Muscle of leg (tissue), 3 donors: ENCODE measurements at regions not wholly inside any gene's neighbourhood (a gene's known extent, or its start where the extent isn't known, plus 50 kb on each side); places are given as distances from the start of the nearest gene placed in this dataset.
"Not testable (repeated sequence)": the region's sequence is repeated elsewhere in the genome, so short reads cannot be mapped to it uniquely, and the experiment has no call there.

Source experiments
- DNase-seq: peaks from one replicate; pipeline ENCODE4 v3.0.0; 2013
- H3K27ac ChIP-seq: one replicate; pipeline ENCODE4 v1.5.1; 2013; ENCODE audit warnings: mild to moderate bottlenecking, low read length, control low read depth
- H3K27me3 ChIP-seq: one replicate; pipeline ENCODE4 v1.6.1; 2013; ENCODE audit warnings: low read length; ENCODE audit not compliant: control insufficient read depth, insufficient read depth
- H3K36me3 ChIP-seq: one replicate; pipeline ENCODE4 v1.6.1; 2013; ENCODE audit warnings: low read length; ENCODE audit not compliant: control insufficient read depth, insufficient read depth
- H3K4me1 ChIP-seq: one replicate; pipeline ENCODE4 v1.6.1; 2013; ENCODE audit warnings: low read length; ENCODE audit not compliant: control insufficient read depth, insufficient read depth
- H3K4me3 ChIP-seq: one replicate; pipeline ENCODE4 v1.5.1; 2013; ENCODE audit warnings: low read length, control low read depth
- H3K9me3 ChIP-seq: replicated peaks from 2 replicates; pipeline ENCODE4 v1.6.1; 2013; ENCODE audit warnings: low read depth, low read length; ENCODE audit not compliant: control insufficient read depth
- WGBS: methylation state at CpG from one replicate; pipeline ENCODE4 v1.1.5; 2013; ENCODE audit warnings: missing lambda C conversion rate; ENCODE audit not compliant: insufficient coverage; 5-methylcytosine and 5-hydroxymethylcytosine counted together

- no peaks in the 10 kb centered on the region for H3K9me3 ChIP-seq
- no peaks in the 10 kb centered on the region for H3K4me1 ChIP-seq
- H3K36me3 ChIP-seq, result no peaks in the 10 kb centered on the region
- no peak overlapping the region for H3K4me3 ChIP-seq
- no peaks in the 10 kb centered on the region for H3K27me3 ChIP-seq
- no peak overlapping the region for H3K27ac ChIP-seq
- DNase-seq, result no peak
- WGBS, result no CpG with 5 or more reads among the region's 3 CpGs
Measured at GRCh38 chr4:18441203-18441590, 419.6 kb upstream of the LCORL start.

GRCh38 chr4:18440527-18441202 lies 419.1 kb upstream of the LCORL start:
- Histone ChIP-seq H3K27me3 (no peaks in the 10 kb centered on the region), H3K36me3 (no peaks in the 10 kb centered on the region), H3K4me3 (no peak overlapping the region), H3K9me3 (no peaks in the 10 kb centered on the region), H3K4me1 (no peaks in the 10 kb centered on the region), H3K27ac (no peak overlapping the region)
- no peak for DNase-seq
- WGBS, result 27% methylated on average over 4 of the region's 7 CpGs

- H3K36me3 ChIP-seq, result no peaks in the 10 kb centered on the region
- no peaks in the 10 kb centered on the region for H3K27me3 ChIP-seq
- H3K4me3 ChIP-seq, result no peak overlapping the region
- no CpG with 5 or more reads among the region's 3 CpGs for WGBS
- no peak overlapping the region for H3K27ac ChIP-seq
- H3K4me1 ChIP-seq, result no peaks in the 10 kb centered on the region
- no peaks in the 10 kb centered on the region for H3K9me3 ChIP-seq
- no peak for DNase-seq
Measured at GRCh38 chr4:18439311-18439710, 417.8 kb upstream of the LCORL start.

GRCh38 chr4:18435781-18436180 lies 414.2 kb upstream of the LCORL start:
- no peak overlapping the region for H3K4me3 ChIP-seq
- DNase-seq, result no peak

GRCh38 chr4:18422685-18423084 lies 401.1 kb upstream of the LCORL start:
- H3K4me1 ChIP-seq, result no peaks in the 10 kb centered on the region
- WGBS, result 79% methylated on average over 4 of the region's 4 CpGs
- no peak overlapping the region for H3K4me3 ChIP-seq
- no peaks in the 10 kb centered on the region for H3K9me3 ChIP-seq
- no peak overlapping the region for H3K27ac ChIP-seq
- H3K27me3 ChIP-seq, result no peaks in the 10 kb centered on the region
- no peaks in the 10 kb centered on the region for H3K36me3 ChIP-seq
- no peak for DNase-seq

More at GRCh38 chr4:18435781-18436180, 414.2 kb upstream of the LCORL start:
- no peaks in the 10 kb centered on the region for H3K4me1 ChIP-seq
- no peaks in the 10 kb centered on the region for H3K36me3 ChIP-seq
- no peaks in the 10 kb centered on the region for H3K27me3 ChIP-seq
- H3K9me3 ChIP-seq, result no peaks in the 10 kb centered on the region
- no peak overlapping the region for H3K27ac ChIP-seq

GRCh38 chr4:18421519-18421918 lies 400.0 kb upstream of the LCORL start:
- no peak for DNase-seq
- no peak overlapping the region for H3K27ac ChIP-seq
- no peaks in the 10 kb centered on the region for H3K36me3 ChIP-seq
- H3K4me3 ChIP-seq, result no peak overlapping the region
- no CpG with 5 or more reads among the region's 2 CpGs for WGBS
- H3K27me3 ChIP-seq, result no peaks in the 10 kb centered on the region
- no peaks in the 10 kb centered on the region for H3K9me3 ChIP-seq
- no peaks in the 10 kb centered on the region for H3K4me1 ChIP-seq

GRCh38 chr4:18419780-18420179 lies 398.2 kb upstream of the LCORL start:
- Histone ChIP-seq H3K9me3 (no peaks in the 10 kb centered on the region), H3K4me3 (no peak overlapping the region), H3K27me3 (no peaks in the 10 kb centered on the region), H3K4me1 (no peaks in the 10 kb centered on the region), H3K36me3 (no peaks in the 10 kb centered on the region), H3K27ac (no peak overlapping the region)
- WGBS, result 81% methylated on average over 2 of the region's 3 CpGs
- no peak for DNase-seq

- DNase-seq, H3K4me3 ChIP-seq, H3K4me1 ChIP-seq, H3K27ac ChIP-seq, H3K27me3 ChIP-seq, H3K36me3 ChIP-seq, H3K9me3 ChIP-seq: not testable (repeated sequence)
- WGBS, result 91% methylated on average over 29 of the region's 51 CpGs
Measured at GRCh38 chr4:18418195-18418898, 396.8 kb upstream of the LCORL start.

GRCh38 chr4:18417651-18418050 lies 396.1 kb upstream of the LCORL start:
- not testable (repeated sequence) for DNase-seq, H3K27ac ChIP-seq, H3K9me3 ChIP-seq, H3K4me1 ChIP-seq, H3K36me3 ChIP-seq, H3K27me3 ChIP-seq, H3K4me3 ChIP-seq
- WGBS, result 93% methylated on average over 11 of the region's 15 CpGs

- WGBS, result 40% methylated on average over 1 of the region's 1 CpG
- no peaks in the 10 kb centered on the region for H3K9me3 ChIP-seq
- H3K27me3 ChIP-seq, result no peaks in the 10 kb centered on the region
- no peak overlapping the region for H3K4me3 ChIP-seq
- H3K36me3 ChIP-seq, result no peaks in the 10 kb centered on the region
- no peak for DNase-seq
- H3K27ac ChIP-seq, result no peak overlapping the region
- H3K4me1 ChIP-seq, result no peaks in the 10 kb centered on the region
Measured at GRCh38 chr4:18406264-18406663, 384.7 kb upstream of the LCORL start.
